Glutamatergic neuron (in vitro differentiated cells): ENCODE measurements at regions not wholly inside any gene's neighbourhood (a gene's known extent, or its start where the extent isn't known, plus 50 kb on each side); places are given as distances from the start of the nearest gene placed in this dataset.

Source experiments
- DNase-seq: peaks from one replicate; pipeline ENCODE4 v3.0.0; 2022
- H3K27ac Mint-ChIP-seq: one replicate; pipeline ENCODE4 v1.8.0; 2020; ENCODE audit warnings: mild to moderate bottlenecking, mixed read lengths, inconsistent platforms; ENCODE audit not compliant: unreplicated experiment
- H3K27me3 Mint-ChIP-seq: one replicate; pipeline ENCODE4 v1.8.0; 2020; ENCODE audit warnings: mild to moderate bottlenecking, moderate library complexity, mixed read lengths, inconsistent platforms; ENCODE audit not compliant: unreplicated experiment
- H3K36me3 Mint-ChIP-seq: one replicate; pipeline ENCODE4 v1.8.0; 2020; ENCODE audit warnings: mild to moderate bottlenecking, mixed read lengths, inconsistent platforms; ENCODE audit not compliant: unreplicated experiment
- H3K4me1 Mint-ChIP-seq: one replicate; pipeline ENCODE4 v1.8.0; 2020; ENCODE audit warnings: mild to moderate bottlenecking, low read depth, mixed read lengths, inconsistent platforms; ENCODE audit not compliant: unreplicated experiment
- H3K4me3 Mint-ChIP-seq: one replicate; pipeline ENCODE4 v1.8.0; 2020; ENCODE audit warnings: mild to moderate bottlenecking, mixed read lengths, inconsistent platforms; ENCODE audit not compliant: unreplicated experiment
- H3K9me3 Mint-ChIP-seq: one replicate; pipeline ENCODE4 v1.8.0; 2020; ENCODE audit warnings: mild to moderate bottlenecking, moderate library complexity, mixed read lengths, inconsistent platforms; ENCODE audit not compliant: unreplicated experiment
- TF ChIP-seq, protein P1 (sequence below): fragments of 200-600 bp; sonication (generic); IDR thresholded peaks from one replicate; pipeline ENCODE4 v1.5.0; 2021; ENCODE audit not compliant: partially characterized antibody, unreplicated experiment

DNA sequence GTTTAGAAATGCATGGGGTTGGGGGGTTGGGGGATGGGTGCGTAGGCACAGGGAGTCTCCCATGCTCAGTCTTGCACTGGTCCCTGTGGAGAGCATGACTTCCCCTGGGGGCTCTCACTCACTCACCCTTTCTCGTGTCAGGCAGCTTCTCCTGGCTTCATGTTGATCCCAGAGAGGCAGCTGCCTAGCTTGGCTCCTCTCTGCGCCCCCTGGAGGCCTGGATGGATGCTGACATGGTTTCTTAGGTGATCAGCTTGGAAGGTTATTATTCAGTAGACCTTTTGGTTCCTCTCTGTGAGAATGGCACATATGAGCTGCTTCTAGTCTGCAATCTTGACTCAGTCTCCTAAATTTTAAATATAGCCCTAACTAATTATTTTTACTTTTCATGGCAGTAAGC is 109.3 kb upstream of the FAM83B start:
- DNase-seq = peak; percentile 52
- TF ChIP-seq, protein P1, sequence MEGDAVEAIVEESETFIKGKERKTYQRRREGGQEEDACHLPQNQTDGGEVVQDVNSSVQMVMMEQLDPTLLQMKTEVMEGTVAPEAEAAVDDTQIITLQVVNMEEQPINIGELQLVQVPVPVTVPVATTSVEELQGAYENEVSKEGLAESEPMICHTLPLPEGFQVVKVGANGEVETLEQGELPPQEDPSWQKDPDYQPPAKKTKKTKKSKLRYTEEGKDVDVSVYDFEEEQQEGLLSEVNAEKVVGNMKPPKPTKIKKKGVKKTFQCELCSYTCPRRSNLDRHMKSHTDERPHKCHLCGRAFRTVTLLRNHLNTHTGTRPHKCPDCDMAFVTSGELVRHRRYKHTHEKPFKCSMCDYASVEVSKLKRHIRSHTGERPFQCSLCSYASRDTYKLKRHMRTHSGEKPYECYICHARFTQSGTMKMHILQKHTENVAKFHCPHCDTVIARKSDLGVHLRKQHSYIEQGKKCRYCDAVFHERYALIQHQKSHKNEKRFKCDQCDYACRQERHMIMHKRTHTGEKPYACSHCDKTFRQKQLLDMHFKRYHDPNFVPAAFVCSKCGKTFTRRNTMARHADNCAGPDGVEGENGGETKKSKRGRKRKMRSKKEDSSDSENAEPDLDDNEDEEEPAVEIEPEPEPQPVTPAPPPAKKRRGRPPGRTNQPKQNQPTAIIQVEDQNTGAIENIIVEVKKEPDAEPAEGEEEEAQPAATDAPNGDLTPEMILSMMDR = peak; percentile 37
- Mint-ChIP-seq H3K9me3 (no peaks in the 10 kb centered on the region), H3K36me3 (no peaks in the 10 kb centered on the region), H3K27me3 (no peaks in the 10 kb centered on the region), H3K4me3 (no peak overlapping the region), H3K27ac (no peak overlapping the region), H3K4me1 (no peaks in the 10 kb centered on the region)

DNA sequence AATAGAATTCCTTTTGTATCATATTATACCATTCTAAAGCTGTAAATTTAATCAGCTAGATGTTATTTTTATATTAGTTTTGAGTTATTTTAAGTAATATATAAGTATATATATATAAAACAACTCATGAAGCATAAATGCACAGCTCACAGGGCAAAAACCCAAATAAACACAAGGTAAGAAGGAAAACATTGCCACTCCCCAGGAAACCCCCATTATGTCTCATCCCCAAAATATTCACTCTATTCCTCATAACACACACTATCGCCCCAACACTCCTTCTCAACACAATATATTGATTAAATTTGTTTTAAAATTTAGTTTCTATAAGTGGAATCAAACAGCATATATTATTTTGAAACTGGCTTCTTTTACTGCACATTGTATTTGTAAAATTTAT is 98.6 kb upstream of the FAM83B start:
- Mint-ChIP-seq H3K9me3 (no peaks in the 10 kb centered on the region), H3K4me1 (no peaks in the 10 kb centered on the region), H3K27me3 (peaks cover 2% of the 10 kb centered on the region), H3K36me3 (peaks cover 7% of the 10 kb centered on the region), H3K27ac (no peak overlapping the region), H3K4me3 (no peak overlapping the region)
- DNase-seq = no peak
- TF ChIP-seq, protein P1 = no peak

DNA sequence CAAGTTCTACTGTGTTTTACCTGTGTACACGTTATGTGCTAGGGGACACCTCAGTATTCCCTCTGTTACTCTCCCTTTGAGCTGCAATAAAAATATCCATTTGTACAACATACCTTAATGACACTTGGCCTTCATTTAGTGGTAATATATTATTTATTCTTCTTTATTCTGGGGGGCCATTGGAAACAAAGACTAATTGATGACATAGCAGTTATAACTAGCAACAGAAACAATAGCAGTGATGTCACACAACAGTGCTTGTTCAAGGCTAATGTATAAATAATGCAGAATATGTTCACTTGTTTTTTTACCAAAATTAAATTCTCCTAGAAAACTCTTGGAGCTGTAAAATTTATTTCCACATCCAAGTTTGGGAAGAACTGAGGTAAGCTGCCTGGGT is 92.2 kb upstream of the FAM83B start:
- H3K9me3 Mint-ChIP-seq = no peaks in the 10 kb centered on the region

DNA sequence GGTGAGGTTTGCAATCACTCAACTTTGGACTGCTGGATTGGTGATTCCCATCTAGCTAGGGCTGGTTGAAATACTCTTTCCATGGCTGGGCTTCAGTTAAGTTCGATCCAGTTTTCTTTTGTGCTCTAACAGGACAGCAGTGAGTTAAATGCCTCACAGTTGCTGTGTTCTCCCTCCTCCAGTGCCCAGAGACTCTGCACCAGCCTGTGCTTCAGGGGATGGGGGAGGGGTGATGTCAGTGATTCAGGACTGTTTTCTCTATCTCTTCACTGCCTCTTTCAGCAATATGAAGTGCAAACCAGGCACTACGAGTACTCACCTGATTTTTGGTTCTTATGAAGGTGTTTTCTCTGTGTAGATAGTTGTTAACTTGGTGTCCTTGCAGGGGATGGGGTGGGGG is 88.2 kb upstream of the FAM83B start:
- Mint-ChIP-seq H3K36me3 (no peaks in the 10 kb centered on the region), H3K27ac (no peak overlapping the region), H3K9me3 (no peaks in the 10 kb centered on the region), H3K27me3 (no peaks in the 10 kb centered on the region), H3K4me3 (no peak overlapping the region), H3K4me1 (peaks cover 7% of the 10 kb centered on the region)
- TF ChIP-seq, protein P1 = no peak
- DNase-seq = no peak

More for the DNA sequence above, 92.2 kb upstream of the FAM83B start:
- Mint-ChIP-seq H3K4me3 (no peak overlapping the region), H3K27me3 (no peaks in the 10 kb centered on the region), H3K36me3 (no peaks in the 10 kb centered on the region), H3K4me1 (peaks cover 7% of the 10 kb centered on the region), H3K27ac (no peak overlapping the region)
- no peak for DNase-seq
- TF ChIP-seq, protein P1 = no peak

DNA sequence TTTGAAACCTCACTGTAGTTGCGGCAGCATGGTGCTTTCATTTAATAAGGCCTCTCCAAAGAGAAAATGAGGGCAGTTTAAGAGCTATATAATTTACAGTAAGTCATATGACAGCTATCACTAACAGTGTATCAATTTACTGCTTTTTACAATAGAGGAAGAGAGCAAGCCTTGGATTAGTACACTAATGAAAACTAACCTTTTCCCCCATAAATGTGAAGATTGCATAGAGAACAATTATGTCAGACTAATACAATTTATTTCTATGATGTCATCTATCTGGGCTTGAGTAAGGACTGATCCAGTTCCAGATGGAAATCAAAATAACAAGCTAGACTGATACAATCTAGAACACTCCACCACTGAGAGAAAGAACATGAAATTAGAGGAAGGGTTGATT is 78.1 kb upstream of the FAM83B start:
- Mint-ChIP-seq H3K9me3 (no peaks in the 10 kb centered on the region), H3K27ac (no peak overlapping the region)

More for the DNA sequence above, 78.1 kb upstream of the FAM83B start:
- DNase-seq = no peak
- H3K4me1 Mint-ChIP-seq = no peaks in the 10 kb centered on the region
- TF ChIP-seq, protein P1 = no peak
- H3K27me3 Mint-ChIP-seq = peaks cover 2% of the 10 kb centered on the region
- H3K36me3 Mint-ChIP-seq = no peaks in the 10 kb centered on the region
- H3K4me3 Mint-ChIP-seq = no peak overlapping the region
